ENCODE measurements at regions not wholly inside any gene's neighbourhood (a gene's known extent, or its start where the extent isn't known, plus 50 kb on each side); places are given as distances from the start of the nearest gene placed in this dataset.

GRCh38 chr2:240253583-240254145 lies 113.2 kb upstream of the OTOS start:
- WGBS, result 76% methylated on average over 9 of the region's 10 CpGs
- intact Hi-C loops (cut with DNase I), result no loop called here
- TF ChIP-seq POLR2AphosphoS5 (IDR thresholded peaks at IDR 0.05), result no peak
- TF ChIP-seq POLR2A (IDR thresholded peaks at IDR 0.05), result no peak
- no peak for TF ChIP-seq CTCF (IDR thresholded peaks at IDR 0.05)
- H3K27me3 ChIP-seq (replicated peaks; ENCODE audit: insufficient read depth), result no peaks in the 10 kb centered on the region
- H3K4me3 ChIP-seq, result no peak overlapping the region
- H3K36me3 ChIP-seq, result no peaks in the 10 kb centered on the region
- H3K27ac ChIP-seq, result no peak overlapping the region
- DNase-seq (ENCODE audit: low spot score), result no peak
- no peaks in the 10 kb centered on the region for H3K9me3 ChIP-seq
- no peaks in the 10 kb centered on the region for H3K4me1 ChIP-seq (replicated peaks)

GRCh38 chr2:240254337-240255164 lies 114.1 kb upstream of the OTOS start:
- intact Hi-C loops (cut with DNase I), result no loop called here
- Histone ChIP-seq H3K36me3 (no peaks in the 10 kb centered on the region), H3K9me3 (no peaks in the 10 kb centered on the region), H3K4me3 (peak overlapping the region in 1 of 2 donors; percentile 6), H3K27ac (no peak overlapping the region), H3K27me3 (replicated peaks; ENCODE audit: insufficient read depth) (no peaks in the 10 kb centered on the region), H3K4me1 (replicated peaks) (no peaks in the 10 kb centered on the region)
- DNase-seq (ENCODE audit: low spot score), result no peak
- 85% methylated on average over 15 of the region's 15 CpGs for WGBS
- TF ChIP-seq POLR2A (IDR thresholded peaks at IDR 0.05), result no peak
- no peak for TF ChIP-seq CTCF (IDR thresholded peaks at IDR 0.05)
- no peak for TF ChIP-seq POLR2AphosphoS5 (IDR thresholded peaks at IDR 0.05)

- no peak for TF ChIP-seq POLR2A (IDR thresholded peaks at IDR 0.05)
- no peak for TF ChIP-seq CTCF (IDR thresholded peaks at IDR 0.05)
- TF ChIP-seq POLR2AphosphoS5 (IDR thresholded peaks at IDR 0.05), result no peak
- intact Hi-C loops (cut with DNase I), result no loop called here
- no peaks in the 10 kb centered on the region for H3K4me1 ChIP-seq (replicated peaks)
- peak overlapping the region in 1 of 2 donors; percentile 6 for H3K4me3 ChIP-seq
- WGBS, result 78% methylated on average over 8 of the region's 8 CpGs
- H3K27ac ChIP-seq, result peak overlapping the region in 1 of 2 donors; percentile 15
- no peaks in the 10 kb centered on the region for H3K36me3 ChIP-seq
- no peak for DNase-seq (ENCODE audit: low spot score)
- H3K9me3 ChIP-seq, result no peaks in the 10 kb centered on the region
- H3K27me3 ChIP-seq (replicated peaks; ENCODE audit: insufficient read depth), result no peaks in the 10 kb centered on the region
Measured at GRCh38 chr2:240255165-240255491, 114.7 kb upstream of the OTOS start.

GRCh38 chr2:240255811-240256703 lies 115.6 kb upstream of the OTOS start:
- H3K9me3 ChIP-seq, result no peaks in the 10 kb centered on the region
- no peaks in the 10 kb centered on the region for H3K4me1 ChIP-seq (replicated peaks)
- H3K27ac ChIP-seq, result peak overlapping the region; percentile 9 to 27
- peak; percentile 85 for TF ChIP-seq POLR2AphosphoS5 (IDR thresholded peaks at IDR 0.05)
- TF ChIP-seq CTCF (IDR thresholded peaks at IDR 0.05), result peak in 1 of 4 experiments; percentile 3
- peak; percentile 23 for TF ChIP-seq POLR2A (IDR thresholded peaks at IDR 0.05)
- WGBS, result 39% methylated on average over 20 of the region's 20 CpGs
- H3K36me3 ChIP-seq, result no peaks in the 10 kb centered on the region
- intact Hi-C loops (cut with DNase I), result no loop called here
- DNase-seq (ENCODE audit: low spot score), result peak; percentile 63
- peak overlapping the region in 1 of 2 donors; percentile 6 for H3K4me3 ChIP-seq
- no peaks in the 10 kb centered on the region for H3K27me3 ChIP-seq (replicated peaks; ENCODE audit: insufficient read depth)
